ENCODE measurements at regions not wholly inside any gene's neighbourhood (a gene's known extent, or its start where the extent isn't known, plus 50 kb on each side); places are given as distances from the start of the nearest gene placed in this dataset.
"Not testable (repeated sequence)": the region's sequence is repeated elsewhere in the genome, so short reads cannot be mapped to it uniquely, and the experiment has no call there.

DNA sequence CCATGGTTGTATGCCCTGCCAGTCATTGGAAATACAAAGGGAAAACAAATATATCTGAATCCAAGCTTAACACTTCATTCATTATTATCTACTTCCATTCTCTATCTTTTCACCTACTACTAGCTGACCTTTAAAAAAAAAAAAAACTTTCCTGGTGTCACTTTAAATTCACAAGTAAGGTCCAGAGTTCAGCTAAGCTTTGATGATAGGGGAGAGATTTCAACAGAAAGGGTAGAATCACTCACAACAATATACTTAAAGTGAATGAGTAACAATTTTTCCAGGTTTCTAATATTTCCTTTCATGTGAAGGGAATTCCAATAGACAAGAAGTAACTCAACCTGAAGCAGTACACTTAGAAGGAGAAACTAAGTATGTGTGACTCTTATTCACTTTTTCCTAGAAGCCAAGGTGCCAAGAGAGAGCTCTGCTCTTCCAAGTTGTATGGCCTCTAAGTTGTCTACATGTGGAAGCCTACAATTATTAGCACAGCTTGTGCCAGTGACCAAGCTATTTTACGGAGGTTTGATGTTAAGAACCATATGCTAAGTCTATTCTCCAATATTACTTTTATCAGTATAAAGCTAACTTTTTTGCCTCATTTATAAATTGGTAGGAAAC lies 371.7 kb downstream of the TENT5A start:
- Mint-ChIP-seq H3K36me3 (no peaks in the 10 kb centered on the region), H3K9me3 (peaks cover 2% of the 10 kb centered on the region), H3K4me3 (no peak overlapping the region), H3K4me1 (no peaks in the 10 kb centered on the region), H3K27me3 (no peaks in the 10 kb centered on the region), H3K27ac (no peak overlapping the region)
- no peak for ATAC-seq (ENCODE audit: low read depth)
- POLR2A ChIA-PET = no interaction called here
- DNase-seq = no peak

DNA sequence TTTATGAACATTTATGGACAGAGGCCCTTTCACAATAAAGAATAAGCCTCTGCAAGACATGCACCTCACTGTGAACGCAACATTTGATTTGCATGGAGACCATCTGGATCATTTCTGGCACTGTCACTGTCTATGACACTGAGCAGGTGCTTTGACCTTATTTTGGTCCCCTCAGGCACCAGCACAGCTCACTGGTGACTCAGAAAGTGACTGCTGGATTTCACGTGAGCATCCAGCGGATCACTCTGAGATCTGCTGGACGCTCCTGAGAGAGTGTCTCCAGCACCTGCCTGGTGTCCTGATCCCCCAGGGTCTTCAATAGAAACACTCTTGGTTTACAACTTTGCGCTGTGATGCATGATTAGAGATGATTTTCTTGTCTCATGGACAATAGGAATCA lies 375.7 kb downstream of the TENT5A start:
- POLR2A ChIA-PET = no interaction called here
- H3K9me3 Mint-ChIP-seq = peaks cover under 1% of the 10 kb centered on the region
- no peaks in the 10 kb centered on the region for H3K36me3 Mint-ChIP-seq
- no peak for DNase-seq
- ATAC-seq (ENCODE audit: low read depth) = no peak
- H3K4me3 Mint-ChIP-seq = no peak overlapping the region
- no peak overlapping the region for H3K27ac Mint-ChIP-seq
- H3K4me1 Mint-ChIP-seq = no peaks in the 10 kb centered on the region
- no peaks in the 10 kb centered on the region for H3K27me3 Mint-ChIP-seq

- DNase-seq = no peak
- POLR2A ChIA-PET = no interaction called here
- Mint-ChIP-seq H3K9me3 (peaks cover 2% of the 10 kb centered on the region), H3K27ac (no peak overlapping the region), H3K36me3 (no peaks in the 10 kb centered on the region), H3K27me3 (no peaks in the 10 kb centered on the region), H3K4me3 (no peak overlapping the region), H3K4me1 (no peaks in the 10 kb centered on the region)
- no peak for ATAC-seq (ENCODE audit: low read depth)
These were observed 379.1 kb downstream of the TENT5A start for GRCh38 chr6:81373414-81373813.

GRCh38 chr6:81371930-81372329 lies 380.6 kb downstream of the TENT5A start:
- no peak for ATAC-seq (ENCODE audit: low read depth)
- no peak overlapping the region for H3K4me3 Mint-ChIP-seq
- no peaks in the 10 kb centered on the region for H3K4me1 Mint-ChIP-seq
- POLR2A ChIA-PET = no interaction called here
- H3K27ac Mint-ChIP-seq = no peak overlapping the region
- no peaks in the 10 kb centered on the region for H3K36me3 Mint-ChIP-seq
- no peaks in the 10 kb centered on the region for H3K27me3 Mint-ChIP-seq
- peaks cover 2% of the 10 kb centered on the region for H3K9me3 Mint-ChIP-seq
- no peak for DNase-seq

GRCh38 chr6:81366972-81367371 lies 385.5 kb downstream of the TENT5A start:
- Mint-ChIP-seq H3K9me3 (peaks cover 2% of the 10 kb centered on the region), H3K36me3 (no peaks in the 10 kb centered on the region), H3K27ac (no peak overlapping the region), H3K4me1 (no peaks in the 10 kb centered on the region), H3K4me3 (no peak overlapping the region), H3K27me3 (no peaks in the 10 kb centered on the region)
- DNase-seq (no peak), ATAC-seq (ENCODE audit: low read depth) (no peak)
- POLR2A ChIA-PET = no interaction called here

DNA sequence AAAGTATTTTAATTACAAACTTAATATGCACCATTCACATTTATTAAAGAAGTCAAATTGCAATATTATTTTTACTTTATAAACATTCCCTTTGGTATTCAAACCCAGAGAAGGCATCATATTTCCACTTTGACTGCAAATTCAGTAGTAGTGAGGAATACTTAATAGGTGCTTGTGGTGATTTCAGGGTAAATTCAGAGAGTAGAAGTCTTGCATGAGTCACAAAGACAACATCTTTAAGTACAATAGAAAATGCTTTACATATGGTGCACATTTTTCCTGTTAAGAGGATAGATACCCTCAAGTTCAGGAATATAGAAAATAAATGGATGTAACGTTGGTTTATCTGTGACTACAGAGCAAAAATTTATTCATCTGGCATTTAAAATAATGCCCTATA lies 390.2 kb downstream of the TENT5A start:
- H3K36me3 Mint-ChIP-seq = no peaks in the 10 kb centered on the region
- DNase-seq = no peak
- H3K27ac Mint-ChIP-seq = no peak overlapping the region
- H3K4me1 Mint-ChIP-seq = no peaks in the 10 kb centered on the region
- no peak for ATAC-seq (ENCODE audit: low read depth)
- POLR2A ChIA-PET = no interaction called here
- H3K9me3 Mint-ChIP-seq = no peaks in the 10 kb centered on the region
- no peaks in the 10 kb centered on the region for H3K27me3 Mint-ChIP-seq
- no peak overlapping the region for H3K4me3 Mint-ChIP-seq

- Mint-ChIP-seq H3K9me3 (no peaks in the 10 kb centered on the region), H3K4me1 (no peaks in the 10 kb centered on the region)
- POLR2A ChIA-PET = no interaction called here
These were observed 399.2 kb downstream of the TENT5A start for GRCh38 chr6:81353262-81353661.

GRCh38 chr6:81344026-81344425 lies 408.5 kb downstream of the TENT5A start:
- ATAC-seq (ENCODE audit: low read depth); POLR2A ChIA-PET; H3K27me3 Mint-ChIP-seq; DNase-seq; H3K9me3 Mint-ChIP-seq; H3K4me3 Mint-ChIP-seq; H3K4me1 Mint-ChIP-seq; H3K27ac Mint-ChIP-seq; H3K36me3 Mint-ChIP-seq: not testable (repeated sequence)

More at GRCh38 chr6:81353262-81353661, 399.2 kb downstream of the TENT5A start:
- Mint-ChIP-seq H3K27ac (no peak overlapping the region), H3K27me3 (no peaks in the 10 kb centered on the region), H3K4me3 (no peak overlapping the region), H3K36me3 (no peaks in the 10 kb centered on the region)
- ATAC-seq (ENCODE audit: low read depth) (no peak), DNase-seq (no peak)

- DNase-seq = no peak
- Mint-ChIP-seq H3K36me3 (no peaks in the 10 kb centered on the region), H3K9me3 (peaks cover 8% of the 10 kb centered on the region), H3K4me3 (no peak overlapping the region), H3K4me1 (no peaks in the 10 kb centered on the region), H3K27me3 (no peaks in the 10 kb centered on the region), H3K27ac (no peak overlapping the region)
- POLR2A ChIA-PET = no interaction called here
- no peak for ATAC-seq (ENCODE audit: low read depth)
These were observed 411.5 kb downstream of the TENT5A start for GRCh38 chr6:81340946-81341345.

DNA sequence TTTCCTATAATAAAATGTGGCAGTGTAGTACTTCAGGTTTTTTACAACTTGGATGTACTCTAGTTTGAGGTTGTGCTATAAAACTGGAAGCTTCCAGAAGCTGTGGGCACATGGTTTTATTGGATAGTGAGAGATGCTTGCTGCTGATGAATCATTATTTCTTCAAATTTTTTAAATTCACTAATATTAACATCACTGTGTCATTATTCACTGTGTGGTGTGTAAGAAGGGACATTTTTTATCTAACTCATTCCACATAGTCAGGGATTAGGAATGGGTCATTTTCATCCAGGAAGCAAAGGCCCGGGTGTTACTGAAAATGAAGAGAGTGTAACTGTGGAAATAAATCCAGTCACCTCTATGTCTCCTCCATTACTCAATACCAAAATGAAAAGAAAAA lies 421.0 kb downstream of the TENT5A start:
- DNase-seq (no peak), ATAC-seq (ENCODE audit: low read depth) (no peak)
- H3K9me3 Mint-ChIP-seq = no peaks in the 10 kb centered on the region
- no peaks in the 10 kb centered on the region for H3K36me3 Mint-ChIP-seq
- no peak overlapping the region for H3K27ac Mint-ChIP-seq
- no peaks in the 10 kb centered on the region for H3K4me1 Mint-ChIP-seq
- H3K27me3 Mint-ChIP-seq = no peaks in the 10 kb centered on the region
- H3K4me3 Mint-ChIP-seq = no peak overlapping the region
- POLR2A ChIA-PET = no interaction called here

- Mint-ChIP-seq H3K4me1 (no peaks in the 10 kb centered on the region), H3K27me3 (no peaks in the 10 kb centered on the region), H3K36me3 (no peaks in the 10 kb centered on the region), H3K9me3 (no peaks in the 10 kb centered on the region), H3K4me3 (no peak overlapping the region), H3K27ac (no peak overlapping the region)
- no peak for DNase-seq
- ATAC-seq (ENCODE audit: low read depth) = no peak
- POLR2A ChIA-PET = no interaction called here
These were observed 423.8 kb downstream of the TENT5A start for GRCh38 chr6:81328700-81329099.

GRCh38 chr6:81326881-81327561 lies 425.5 kb downstream of the TENT5A start:
- Mint-ChIP-seq H3K9me3 (no peaks in the 10 kb centered on the region), H3K4me1 (no peaks in the 10 kb centered on the region), H3K27me3 (no peaks in the 10 kb centered on the region), H3K36me3 (no peaks in the 10 kb centered on the region), H3K27ac (no peak overlapping the region), H3K4me3 (no peak overlapping the region)
- POLR2A ChIA-PET = no interaction called here
- DNase-seq (no peak), ATAC-seq (ENCODE audit: low read depth) (no peak)

DNA sequence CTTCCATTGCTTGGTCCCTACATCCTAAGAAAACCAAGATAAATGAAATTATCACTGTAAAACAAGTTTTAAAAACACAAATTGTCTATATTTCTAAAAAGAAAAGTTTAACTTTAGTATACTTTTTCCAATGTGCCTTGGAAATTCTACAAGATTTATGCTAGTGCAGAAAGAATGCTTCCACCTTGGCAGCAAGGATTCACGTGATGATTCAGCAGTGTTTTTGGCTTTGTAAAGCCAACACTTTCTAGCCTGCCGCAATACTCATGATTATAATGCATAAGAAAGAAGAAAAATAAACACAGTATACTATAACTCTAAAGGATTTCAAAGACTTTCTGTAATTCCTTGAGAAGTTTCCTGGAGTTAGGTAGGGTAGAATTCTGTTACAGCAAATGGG lies 442.7 kb downstream of the TENT5A start:
- Mint-ChIP-seq H3K4me3 (no peak overlapping the region), H3K9me3 (peaks cover 4% of the 10 kb centered on the region), H3K36me3 (no peaks in the 10 kb centered on the region), H3K4me1 (no peaks in the 10 kb centered on the region), H3K27me3 (no peaks in the 10 kb centered on the region), H3K27ac (no peak overlapping the region)
- POLR2A ChIA-PET = no interaction called here
- no peak for ATAC-seq (ENCODE audit: low read depth)
- DNase-seq = no peak

- Mint-ChIP-seq H3K27me3 (no peaks in the 10 kb centered on the region), H3K36me3 (no peaks in the 10 kb centered on the region), H3K9me3 (peaks cover 3% of the 10 kb centered on the region), H3K27ac (no peak overlapping the region), H3K4me3 (no peak overlapping the region), H3K4me1 (no peaks in the 10 kb centered on the region)
- no peak for ATAC-seq (ENCODE audit: low read depth)
- no peak for DNase-seq
- POLR2A ChIA-PET = no interaction called here
These were observed 443.8 kb downstream of the TENT5A start for GRCh38 chr6:81308577-81309279.
